Activated CD8-positive, alpha-beta T cell treated with anti-CD3 and anti-CD28 coated beads for 36 hours (primary cell): ENCODE measurements at regions not wholly inside any gene's neighbourhood (a gene's known extent, or its start where the extent isn't known, plus 50 kb on each side); places are given as distances from the start of the nearest gene placed in this dataset.

Source experiments
- ATAC-seq: fragments of 200-7000 bp; cut with Tn5 transposase; one replicate; pipeline ENCODE4 v1.10.0; 2021; ENCODE audit warnings: mild to moderate bottlenecking, moderate library complexity
- CTCF ChIA-PET: fragments of 350-600 bp; sonication (Branson Sonifier 250); formaldehyde crosslinking; loops from one replicate; lab custom pipeline; 2021; ENCODE audit warnings: antibody characterized with exemption; lab: Charles Lee
- POLR2A ChIA-PET: fragments of 350-600 bp; sonication (Branson Sonifier 250); formaldehyde crosslinking; loops from one replicate; lab custom pipeline; 2021; ENCODE audit warnings: antibody characterized with exemption; lab: Charles Lee
- DNase-seq: peaks from one replicate; pipeline ENCODE4 v3.0.0-alpha.2; 2020
- H3K27ac Mint-ChIP-seq: one replicate; pipeline ENCODE4 v1.8.0; 2021; ENCODE audit warnings: mild to moderate bottlenecking, mixed read lengths
- H3K27me3 Mint-ChIP-seq: one replicate; pipeline ENCODE4 v1.8.0; 2021; ENCODE audit warnings: mixed read lengths
- H3K36me3 Mint-ChIP-seq: one replicate; pipeline ENCODE4 v1.8.0; 2021; ENCODE audit warnings: low read depth, mixed read lengths
- H3K4me1 Mint-ChIP-seq: one replicate; pipeline ENCODE4 v1.8.0; 2021; ENCODE audit warnings: low read depth, mixed read lengths
- H3K4me3 Mint-ChIP-seq: one replicate; pipeline ENCODE4 v1.8.0; 2021; ENCODE audit warnings: mild to moderate bottlenecking, moderate library complexity, mixed read lengths
- H3K9me3 Mint-ChIP-seq: one replicate; pipeline ENCODE4 v1.8.0; 2021; ENCODE audit warnings: mixed read lengths
- CTCF ChIP-seq: fragments of 200-600 bp; IDR thresholded peaks from one replicate; pipeline ENCODE4 v1.8.0; 2022; ENCODE audit warnings: antibody characterized with exemption, mild to moderate bottlenecking
- intact Hi-C: fragments of 100-400 bp; cut with micrococcal nuclease; formaldehyde crosslinking; loops from one replicate; pipeline ENCODE4 v1.10.0; 2022

GRCh38 chr12:74283646-74284045, 254.0 kb upstream of the ATXN7L3B start:
- Mint-ChIP-seq H3K4me1 (no peaks in the 10 kb centered on the region), H3K9me3 (peaks cover 2% of the 10 kb centered on the region), H3K27me3 (no peaks in the 10 kb centered on the region), H3K27ac (no peak overlapping the region), H3K36me3 (no peaks in the 10 kb centered on the region), H3K4me3 (no peak overlapping the region)
- ATAC-seq (no peak), DNase-seq (no peak)
- no peak for TF ChIP-seq CTCF
- intact Hi-C loops: no loop called here
- ChIA-PET CTCF (no interaction called here), POLR2A (interaction anchor here (0.6 kb wide), 1 partner anchor 377 kb away, joined by 3 read pairs; no protein-coding TSS in a partner anchor)

- no peak for DNase-seq
- POLR2A ChIA-PET: no interaction called here
- Mint-ChIP-seq H3K27me3 (no peaks in the 10 kb centered on the region), H3K4me3 (no peak overlapping the region), H3K9me3 (peaks cover 2% of the 10 kb centered on the region), H3K36me3 (no peaks in the 10 kb centered on the region), H3K4me1 (no peaks in the 10 kb centered on the region), H3K27ac (no peak overlapping the region)
- intact Hi-C loops: no loop called here
- no peak for ATAC-seq
- no peak for TF ChIP-seq CTCF
- CTCF ChIA-PET: no interaction called here
These were observed 251.9 kb upstream of the ATXN7L3B start for GRCh38 chr12:74285773-74286172.

GRCh38 chr12:74286254-74286653, 251.4 kb upstream of the ATXN7L3B start:
- intact Hi-C loops: no loop called here
- Mint-ChIP-seq H3K4me3 (no peak overlapping the region), H3K27me3 (no peaks in the 10 kb centered on the region), H3K36me3 (no peaks in the 10 kb centered on the region), H3K27ac (no peak overlapping the region), H3K4me1 (no peaks in the 10 kb centered on the region), H3K9me3 (peaks cover 2% of the 10 kb centered on the region)
- DNase-seq (no peak), ATAC-seq (no peak)
- ChIA-PET POLR2A (no interaction called here), CTCF (no interaction called here)
- TF ChIP-seq CTCF: no peak

GRCh38 chr12:74292351-74293194, 245.1 kb upstream of the ATXN7L3B start:
- no peaks in the 10 kb centered on the region for H3K36me3 Mint-ChIP-seq
- ChIA-PET CTCF (no interaction called here), POLR2A (no interaction called here)
- ATAC-seq: no peak
- TF ChIP-seq CTCF: no peak
- H3K27me3 Mint-ChIP-seq: no peaks in the 10 kb centered on the region
- no peak for DNase-seq
- intact Hi-C loops: no loop called here
- no peaks in the 10 kb centered on the region for H3K9me3 Mint-ChIP-seq
- H3K4me3 Mint-ChIP-seq: no peak overlapping the region
- H3K27ac Mint-ChIP-seq: no peak overlapping the region
- no peaks in the 10 kb centered on the region for H3K4me1 Mint-ChIP-seq

- no peaks in the 10 kb centered on the region for H3K36me3 Mint-ChIP-seq
- TF ChIP-seq CTCF: no peak
- ATAC-seq (no peak), DNase-seq (no peak)
- H3K27ac Mint-ChIP-seq: no peak overlapping the region
- no peaks in the 10 kb centered on the region for H3K27me3 Mint-ChIP-seq
- intact Hi-C loops: no loop called here
- CTCF ChIA-PET: no interaction called here
- POLR2A ChIA-PET: no interaction called here
- no peaks in the 10 kb centered on the region for H3K4me1 Mint-ChIP-seq
- no peak overlapping the region for H3K4me3 Mint-ChIP-seq
- H3K9me3 Mint-ChIP-seq: no peaks in the 10 kb centered on the region
These were observed 243.9 kb upstream of the ATXN7L3B start for GRCh38 chr12:74293689-74294131.
